Neural crest cell (in vitro differentiated cells): ENCODE measurements at regions not wholly inside any gene's neighbourhood (a gene's known extent, or its start where the extent isn't known, plus 50 kb on each side); places are given as distances from the start of the nearest gene placed in this dataset.
A peak's percentile ranks its signal among the peaks of the same experiment; 100 is the strongest.

Experiments
- DNase-seq: peaks from one replicate; pipeline ENCODE4 v3.0.0; 2021; ENCODE audit warnings: low read depth, mixed read lengths, low spot score
- H3K27ac Mint-ChIP-seq: one replicate; pipeline ENCODE4 v1.8.0; 2021; ENCODE audit warnings: mild to moderate bottlenecking, mixed read lengths; ENCODE audit not compliant: unreplicated experiment
- H3K27me3 Mint-ChIP-seq: 2 replicates; pipeline ENCODE4 v1.8.0; 2021; ENCODE audit warnings: low read depth, mild to moderate bottlenecking, mixed read lengths
- H3K36me3 Mint-ChIP-seq: 2 replicates; pipeline ENCODE4 v1.8.0; 2021; ENCODE audit warnings: low read depth, mild to moderate bottlenecking, mixed read lengths
- H3K4me1 Mint-ChIP-seq: 2 replicates; pipeline ENCODE4 v1.8.0; 2021; ENCODE audit warnings: mixed read lengths
- H3K4me3 Mint-ChIP-seq: one replicate; pipeline ENCODE4 v1.8.0; 2021; ENCODE audit warnings: mild to moderate bottlenecking, mixed read lengths
- H3K9me3 Mint-ChIP-seq: 2 replicates; pipeline ENCODE4 v1.8.0; 2021; ENCODE audit warnings: mixed read lengths
- CTCF ChIP-seq: fragments of 200-600 bp; sonication (generic); conservative IDR thresholded peaks from 2 replicates; pipeline ENCODE4 v1.5.0; 2021; ENCODE audit warnings: antibody characterized with exemption, mild to moderate bottlenecking

GRCh38 chr5:71865665-71866320, 146.7 kb downstream of the CARTPT start:
- Mint-ChIP-seq H3K27ac (peak overlapping the region; percentile 24), H3K4me1 (no peaks in the 10 kb centered on the region), H3K4me3 (no peak overlapping the region), H3K36me3 (no peaks in the 10 kb centered on the region), H3K9me3 (no peaks in the 10 kb centered on the region), H3K27me3 (no peaks in the 10 kb centered on the region)
- no peak for DNase-seq
- no peak for TF ChIP-seq CTCF

GRCh38 chr5:71872311-71872864, 153.3 kb downstream of the CARTPT start:
- no peak for DNase-seq
- Mint-ChIP-seq H3K4me3 (no peak overlapping the region), H3K4me1 (peaks cover 3% of the 10 kb centered on the region), H3K9me3 (peaks cover 2% of the 10 kb centered on the region), H3K27me3 (no peaks in the 10 kb centered on the region), H3K36me3 (no peaks in the 10 kb centered on the region), H3K27ac (no peak overlapping the region)
- no peak for TF ChIP-seq CTCF

- Mint-ChIP-seq H3K4me3 (no peak overlapping the region), H3K36me3 (no peaks in the 10 kb centered on the region), H3K27ac (no peak overlapping the region), H3K4me1 (peaks cover 3% of the 10 kb centered on the region), H3K9me3 (peaks cover 2% of the 10 kb centered on the region), H3K27me3 (no peaks in the 10 kb centered on the region)
- no peak for DNase-seq
- TF ChIP-seq CTCF = no peak
Measured at GRCh38 chr5:71873191-71873591, 154.1 kb downstream of the CARTPT start.

- peaks cover 2% of the 10 kb centered on the region for H3K9me3 Mint-ChIP-seq
- no peak overlapping the region for H3K27ac Mint-ChIP-seq
- no peaks in the 10 kb centered on the region for H3K27me3 Mint-ChIP-seq
- peaks cover 3% of the 10 kb centered on the region for H3K4me1 Mint-ChIP-seq
- no peak for DNase-seq
- no peaks in the 10 kb centered on the region for H3K36me3 Mint-ChIP-seq
- TF ChIP-seq CTCF = no peak
- H3K4me3 Mint-ChIP-seq = no peak overlapping the region
Measured at GRCh38 chr5:71874521-71874920, 155.4 kb downstream of the CARTPT start.

GRCh38 chr5:71877511-71877910, 158.4 kb downstream of the CARTPT start:
- H3K36me3 Mint-ChIP-seq = no peaks in the 10 kb centered on the region
- TF ChIP-seq CTCF = no peak
- H3K27me3 Mint-ChIP-seq = no peaks in the 10 kb centered on the region
- DNase-seq = no peak
- peaks cover 2% of the 10 kb centered on the region for H3K9me3 Mint-ChIP-seq
- H3K27ac Mint-ChIP-seq = no peak overlapping the region
- peaks cover 3% of the 10 kb centered on the region for H3K4me1 Mint-ChIP-seq
- no peak overlapping the region for H3K4me3 Mint-ChIP-seq
